K562 (cell line): ENCODE measurements at regions not wholly inside any gene's neighbourhood (a gene's known extent, or its start where the extent isn't known, plus 50 kb on each side); places are given as distances from the start of the nearest gene placed in this dataset.

Experiments used
- ATAC-seq: fragments of 200-7000 bp; cut with Tn5 transposase; 3 replicates; pipeline ENCODE4 v1.9.1; 2020; ENCODE audit warnings: moderate library complexity
- BruUV-seq: library from RNA; stranded (reverse); fragments of 400-500 nt; replicated peaks from 2 replicates; lab custom pipeline; 2021; lab: Mats Ljungman, UMichigan
- CTCF ChIA-PET: fragments of 300-600 bp; formaldehyde crosslinking; extraction: SDS; loops from one replicate; lab custom pipeline; 2021; ENCODE audit warnings: low intra/inter-chr PET ratio; lab: Yijun Ruan, JAX
- POLR2A ChIA-PET: fragments of 300-600, 350-650 bp; sonication (Branson Sonifier 250); formaldehyde crosslinking; extraction: SDS; loops from one replicate; lab custom pipeline; 2021; ENCODE audit warnings: antibody characterized with exemption, inconsistent platforms; lab: Yijun Ruan, JAX
- DNase-seq, 4 experiments: peaks; one replicate each; pipeline versions ENCODE4 v3.0.0 to v3.0.0-alpha.2; 2011 to 2018; ENCODE audit warnings: low spot score in 3 of 4, mixed read lengths in 3 of 4; ENCODE audit errors: extremely low read depth in 1 of 4
- FAIRE-seq: peaks from 2 replicates; lab custom pipeline; 2011; peaks lifted over from hg19 to GRCh38; lab: Jason Lieb, UNC
- H2AFZ ChIP-seq: 2 replicates; pipeline ENCODE4 v1.6.0; 2011; ENCODE audit warnings: low read depth, low read length, control low read depth, inconsistent platforms
- H3K27ac ChIP-seq: fragments of 200-600 bp; 3 replicates; pipeline ENCODE4 v1.8.0; 2011; ENCODE audit warnings: low read depth, mild to moderate bottlenecking, control low read depth, inconsistent platforms, low read length, moderate library complexity, mixed read lengths; ENCODE audit errors: extremely low read depth
- H3K27me3 ChIP-seq, 2 experiments: fragments of 300-600 bp in 1 of 2; 2 replicates in 1 of 2; 3 replicates in 1 of 2; pipeline versions ENCODE4 v1.6.0 to v1.8.0; 2011; ENCODE audit warnings: inconsistent platforms in 2 of 2, low read length in 2 of 2, mild to moderate bottlenecking in 1 of 2, mixed read lengths in 1 of 2, moderate library complexity in 1 of 2; ENCODE audit not compliant: control insufficient read depth in 2 of 2, insufficient read depth in 2 of 2
- H3K36me3 ChIP-seq: fragments of 300-600 bp; 3 replicates; pipeline ENCODE4 v1.8.0; 2011; ENCODE audit warnings: mild to moderate bottlenecking, low read length, inconsistent platforms; ENCODE audit not compliant: control insufficient read depth, insufficient read depth
- H3K4me1 ChIP-seq, 2 experiments: fragments of 200-600 bp in 1 of 2; replicated peaks in 1 of 2; 2 replicates in 1 of 2; 3 replicates in 1 of 2; pipeline versions ENCODE4 v1.5.1 to v1.8.0; 2011; ENCODE audit warnings: inconsistent platforms in 2 of 2, low read length in 2 of 2, mild to moderate bottlenecking in 1 of 2, mixed read lengths in 1 of 2, moderate library complexity in 1 of 2; ENCODE audit not compliant: control insufficient read depth in 2 of 2, insufficient read depth in 2 of 2
- H3K4me2 ChIP-seq: 2 replicates; pipeline ENCODE4 v1.6.1; 2011; ENCODE audit warnings: low read length, control low read depth, inconsistent platforms, mixed read lengths; ENCODE audit not compliant: insufficient read depth
- H3K4me3 ChIP-seq: fragments of 200-600 bp; sonication (generic), shearing (Covaris generic); 2 replicates; pipeline ENCODE4 v1.5.1; 2016; ENCODE audit warnings: control low read depth, inconsistent platforms
- H3K79me2 ChIP-seq: fragments of 200-600 bp; 3 replicates; pipeline ENCODE4 v1.8.0; 2011; ENCODE audit warnings: low read length, inconsistent platforms; ENCODE audit not compliant: control insufficient read depth, insufficient read depth
- H3K9ac ChIP-seq, 2 experiments: 2 replicates each; pipeline versions ENCODE4 v1.6.0 to v1.6.1; 2011; ENCODE audit warnings: low read depth in 2 of 2, low read length in 2 of 2, control low read depth in 1 of 2, inconsistent platforms in 1 of 2, mild to moderate bottlenecking in 1 of 2, mixed read lengths in 1 of 2; ENCODE audit not compliant: insufficient read depth in 1 of 2
- H3K9me1 ChIP-seq: one replicate; pipeline ENCODE4 v1.6.0; 2011; ENCODE audit warnings: inconsistent platforms, mild to moderate bottlenecking, low read length, moderate library complexity; ENCODE audit not compliant: control insufficient read depth, insufficient read depth
- H3K9me3 ChIP-seq: replicated peaks from 2 replicates; pipeline ENCODE4 v1.5.1; 2011; ENCODE audit warnings: low read depth, low read length, inconsistent platforms; ENCODE audit not compliant: control insufficient read depth, insufficient read depth
- H4K20me1 ChIP-seq: replicated peaks from 2 replicates; pipeline ENCODE4 v1.6.1; 2011; ENCODE audit warnings: low read length, inconsistent platforms, mixed read lengths; ENCODE audit not compliant: control insufficient read depth, insufficient read depth
- DLX4 ChIP-seq: fragments of 250-450 bp; sonication (Bioruptor Pico); IDR thresholded peaks from 2 replicates; pipeline ENCODE4 v1.6.1; 2021; ENCODE audit warnings: mild to moderate bottlenecking
- E2F3 ChIP-seq: fragments of 250-450 bp; sonication (Bioruptor Pico); IDR thresholded peaks from 2 replicates; pipeline ENCODE4 v1.4.0; 2020; ENCODE audit warnings: mild to moderate bottlenecking
- FOXK1 ChIP-seq: sonication (generic); formaldehyde crosslinking; IDR thresholded peaks from 2 replicates; pipeline ENCODE4 v1.8.0; 2022; ENCODE audit warnings: missing genetic modification reagents, mild to moderate bottlenecking, borderline replicate concordance
- GABPB1 ChIP-seq: sonication (generic); formaldehyde crosslinking; IDR thresholded peaks from 2 replicates; pipeline ENCODE4 v1.8.0; 2022; ENCODE audit warnings: mild to moderate bottlenecking, missing genetic modification reagents
- HLTF ChIP-seq: fragments of 450-650 bp; IDR thresholded peaks from 2 replicates; pipeline ENCODE4 v1.6.1; 2016
- MYC ChIP-seq, 2 experiments: fragments of 250-450 bp in 1 of 2; sonication (Bioruptor Pico) in 1 of 2; IDR thresholded peaks; 2 replicates each; pipeline versions ENCODE4 v1.5.1 to v1.6.1; 2012 to 2021; ENCODE audit warnings: low read depth in 2 of 2, borderline replicate concordance in 1 of 2, improper control_type of control experiment in 1 of 2, low read length in 1 of 2, mild to moderate bottlenecking in 1 of 2, moderate library complexity in 1 of 2
- SMAD4 ChIP-seq: fragments of 250-450 bp; sonication (Bioruptor Pico); conservative IDR thresholded peaks from 2 replicates; pipeline ENCODE4 v1.8.0; 2021; ENCODE audit warnings: inconsistent platforms, mild to moderate bottlenecking, moderate library complexity
- ZBTB8A ChIP-seq: fragments of 450-650 bp; IDR thresholded peaks from 2 replicates; pipeline ENCODE4 v1.6.1; 2018; ENCODE audit warnings: mild to moderate bottlenecking, moderate library complexity; ENCODE audit not compliant: partially characterized antibody
- ZNF347 ChIP-seq: fragments of 450-650 bp; formaldehyde crosslinking; IDR thresholded peaks from 2 replicates; pipeline ENCODE4 v1.4.0; 2020; ENCODE audit warnings: low read depth, mild to moderate bottlenecking, moderate library complexity
- WGBS: fragments of 100-300 bp; shearing (Covaris generic); methylation state at CpG from one replicate; pipeline ENCODE4 v1.1.6; 2016; ENCODE audit warnings: low coverage, mixed read lengths; ENCODE audit not compliant: insufficient coverage; ENCODE audit errors: missing lambda C conversion rate; 5-methylcytosine and 5-hydroxymethylcytosine counted together
- in situ Hi-C: fragments of 300-500 bp; cut with MboI; formaldehyde crosslinking; loops from 4 replicates; pipeline ENCODE4 v1.15.0; 2018; ENCODE audit warnings: inconsistent platforms, mixed read lengths
- intact Hi-C: fragments of 100-400 bp; cut with micrococcal nuclease; formaldehyde crosslinking; loops from 2 replicates; pipeline ENCODE4 v1.14.2; 2022
- TF ChIP-seq, protein P1 (sequence below): fragments of 450-650 bp; formaldehyde crosslinking; conservative IDR thresholded peaks from 2 replicates; pipeline ENCODE4 v1.4.0; 2022; ENCODE audit warnings: mild to moderate bottlenecking, missing genetic modification characterization
- TF ChIP-seq, protein P2 (sequence below): sonication (generic); formaldehyde crosslinking; IDR thresholded peaks from 2 replicates; pipeline ENCODE4 v1.8.0; 2023; ENCODE audit warnings: missing genetic modification reagents, mild to moderate bottlenecking, borderline replicate concordance

GRCh38 chr2:145108361-145108778 is 588.5 kb upstream of the ZEB2 start:
- ChIA-PET CTCF (no interaction called here), POLR2A (interaction anchor here (1.2 to 1.3 kb wide), 2 partner anchors 11 to 12 kb away, joined by 3 read pairs; no protein-coding TSS in a partner anchor)
- TF ChIP-seq ZBTB8A (no peak), ZNF347 (no peak), SMAD4 (CRISPR knock-in tag) (no peak), DLX4 (no peak), FOXK1 (CRISPR knock-in tag) (no peak), HLTF (no peak), E2F3 (CRISPR knock-in tag) (no peak), MYC (IDR thresholded peaks at IDR 0.05; ENCODE audit: low read depth, low read length) (no peak), MYC (CRISPR knock-in tag; IDR thresholded peaks at IDR 0.05; ENCODE audit: borderline replicate concordance, low read depth) (no peak), GABPB1 (no peak)
- TF ChIP-seq, protein P1, sequence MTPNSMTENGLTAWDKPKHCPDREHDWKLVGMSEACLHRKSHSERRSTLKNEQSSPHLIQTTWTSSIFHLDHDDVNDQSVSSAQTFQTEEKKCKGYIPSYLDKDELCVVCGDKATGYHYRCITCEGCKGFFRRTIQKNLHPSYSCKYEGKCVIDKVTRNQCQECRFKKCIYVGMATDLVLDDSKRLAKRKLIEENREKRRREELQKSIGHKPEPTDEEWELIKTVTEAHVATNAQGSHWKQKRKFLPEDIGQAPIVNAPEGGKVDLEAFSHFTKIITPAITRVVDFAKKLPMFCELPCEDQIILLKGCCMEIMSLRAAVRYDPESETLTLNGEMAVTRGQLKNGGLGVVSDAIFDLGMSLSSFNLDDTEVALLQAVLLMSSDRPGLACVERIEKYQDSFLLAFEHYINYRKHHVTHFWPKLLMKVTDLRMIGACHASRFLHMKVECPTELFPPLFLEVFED (CRISPR knock-in tag) = no peak
- TF ChIP-seq, protein P2, sequence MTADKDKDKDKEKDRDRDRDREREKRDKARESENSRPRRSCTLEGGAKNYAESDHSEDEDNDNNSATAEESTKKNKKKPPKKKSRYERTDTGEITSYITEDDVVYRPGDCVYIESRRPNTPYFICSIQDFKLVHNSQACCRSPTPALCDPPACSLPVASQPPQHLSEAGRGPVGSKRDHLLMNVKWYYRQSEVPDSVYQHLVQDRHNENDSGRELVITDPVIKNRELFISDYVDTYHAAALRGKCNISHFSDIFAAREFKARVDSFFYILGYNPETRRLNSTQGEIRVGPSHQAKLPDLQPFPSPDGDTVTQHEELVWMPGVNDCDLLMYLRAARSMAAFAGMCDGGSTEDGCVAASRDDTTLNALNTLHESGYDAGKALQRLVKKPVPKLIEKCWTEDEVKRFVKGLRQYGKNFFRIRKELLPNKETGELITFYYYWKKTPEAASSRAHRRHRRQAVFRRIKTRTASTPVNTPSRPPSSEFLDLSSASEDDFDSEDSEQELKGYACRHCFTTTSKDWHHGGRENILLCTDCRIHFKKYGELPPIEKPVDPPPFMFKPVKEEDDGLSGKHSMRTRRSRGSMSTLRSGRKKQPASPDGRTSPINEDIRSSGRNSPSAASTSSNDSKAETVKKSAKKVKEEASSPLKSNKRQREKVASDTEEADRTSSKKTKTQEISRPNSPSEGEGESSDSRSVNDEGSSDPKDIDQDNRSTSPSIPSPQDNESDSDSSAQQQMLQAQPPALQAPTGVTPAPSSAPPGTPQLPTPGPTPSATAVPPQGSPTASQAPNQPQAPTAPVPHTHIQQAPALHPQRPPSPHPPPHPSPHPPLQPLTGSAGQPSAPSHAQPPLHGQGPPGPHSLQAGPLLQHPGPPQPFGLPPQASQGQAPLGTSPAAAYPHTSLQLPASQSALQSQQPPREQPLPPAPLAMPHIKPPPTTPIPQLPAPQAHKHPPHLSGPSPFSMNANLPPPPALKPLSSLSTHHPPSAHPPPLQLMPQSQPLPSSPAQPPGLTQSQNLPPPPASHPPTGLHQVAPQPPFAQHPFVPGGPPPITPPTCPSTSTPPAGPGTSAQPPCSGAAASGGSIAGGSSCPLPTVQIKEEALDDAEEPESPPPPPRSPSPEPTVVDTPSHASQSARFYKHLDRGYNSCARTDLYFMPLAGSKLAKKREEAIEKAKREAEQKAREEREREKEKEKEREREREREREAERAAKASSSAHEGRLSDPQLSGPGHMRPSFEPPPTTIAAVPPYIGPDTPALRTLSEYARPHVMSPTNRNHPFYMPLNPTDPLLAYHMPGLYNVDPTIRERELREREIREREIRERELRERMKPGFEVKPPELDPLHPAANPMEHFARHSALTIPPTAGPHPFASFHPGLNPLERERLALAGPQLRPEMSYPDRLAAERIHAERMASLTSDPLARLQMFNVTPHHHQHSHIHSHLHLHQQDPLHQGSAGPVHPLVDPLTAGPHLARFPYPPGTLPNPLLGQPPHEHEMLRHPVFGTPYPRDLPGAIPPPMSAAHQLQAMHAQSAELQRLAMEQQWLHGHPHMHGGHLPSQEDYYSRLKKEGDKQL (CRISPR knock-in tag) = no peak
- Histone ChIP-seq H3K27me3 (no peaks in the 10 kb centered on the region), H3K27ac (no peak overlapping the region), H3K4me1 (no peaks in the 10 kb centered on the region), H3K79me2 (no peaks in the 10 kb centered on the region), H3K9me3 (no peaks in the 10 kb centered on the region; the same call in 1 of the 2 replicates), H3K36me3 (no peaks in the 10 kb centered on the region), H3K4me2 (no peak overlapping the region), H3K9ac (no peak overlapping the region), H3K4me3 (no peak overlapping the region), H4K20me1 (no peaks in the 10 kb centered on the region), H2AFZ (0 out of 2 replicates have a peak overlapping the region, but pooled peaks have one; percentile 4), H3K9me1 (no peaks in the 10 kb centered on the region)
- in situ Hi-C loops (no loop called here), intact Hi-C loops (no loop called here)
- DNase-seq = no peak
- no peak for FAIRE-seq
- no TSS peak for BruUV-seq
- ATAC-seq = no peak
- WGBS = 60% methylated on average over 9 of the region's 10 CpGs
